Glutamatergic neuron (in vitro differentiated cells): ENCODE measurements at regions not wholly inside any gene's neighbourhood (a gene's known extent, or its start where the extent isn't known, plus 50 kb on each side); places are given as distances from the start of the nearest gene placed in this dataset.
A peak's percentile ranks its signal among the peaks of the same experiment; 100 is the strongest.

Experiments used
- DNase-seq: peaks from one replicate; pipeline ENCODE4 v3.0.0; 2022
- H3K27ac Mint-ChIP-seq: one replicate; pipeline ENCODE4 v1.8.0; 2020; ENCODE audit warnings: mild to moderate bottlenecking, mixed read lengths, inconsistent platforms; ENCODE audit not compliant: unreplicated experiment
- H3K27me3 Mint-ChIP-seq: one replicate; pipeline ENCODE4 v1.8.0; 2020; ENCODE audit warnings: mild to moderate bottlenecking, moderate library complexity, mixed read lengths, inconsistent platforms; ENCODE audit not compliant: unreplicated experiment
- H3K36me3 Mint-ChIP-seq: one replicate; pipeline ENCODE4 v1.8.0; 2020; ENCODE audit warnings: mild to moderate bottlenecking, mixed read lengths, inconsistent platforms; ENCODE audit not compliant: unreplicated experiment
- H3K4me1 Mint-ChIP-seq: one replicate; pipeline ENCODE4 v1.8.0; 2020; ENCODE audit warnings: mild to moderate bottlenecking, low read depth, mixed read lengths, inconsistent platforms; ENCODE audit not compliant: unreplicated experiment
- H3K4me3 Mint-ChIP-seq: one replicate; pipeline ENCODE4 v1.8.0; 2020; ENCODE audit warnings: mild to moderate bottlenecking, mixed read lengths, inconsistent platforms; ENCODE audit not compliant: unreplicated experiment
- H3K9me3 Mint-ChIP-seq: one replicate; pipeline ENCODE4 v1.8.0; 2020; ENCODE audit warnings: mild to moderate bottlenecking, moderate library complexity, mixed read lengths, inconsistent platforms; ENCODE audit not compliant: unreplicated experiment
- CTCF ChIP-seq: fragments of 200-600 bp; sonication (generic); IDR thresholded peaks from one replicate; pipeline ENCODE4 v1.5.0; 2021; ENCODE audit not compliant: partially characterized antibody, unreplicated experiment

- H3K4me1 Mint-ChIP-seq, result no peaks in the 10 kb centered on the region
- no peak overlapping the region for H3K4me3 Mint-ChIP-seq
- H3K36me3 Mint-ChIP-seq, result no peaks in the 10 kb centered on the region
- no peaks in the 10 kb centered on the region for H3K27me3 Mint-ChIP-seq
- no peak overlapping the region for H3K27ac Mint-ChIP-seq
- peaks cover 3% of the 10 kb centered on the region for H3K9me3 Mint-ChIP-seq
- DNase-seq, result no peak
- TF ChIP-seq CTCF, result no peak
Observed at GRCh38 chr4:154927126-154927680, 146.1 kb downstream of the RBM46 start.

- Mint-ChIP-seq H3K4me1 (no peaks in the 10 kb centered on the region), H3K27me3 (no peaks in the 10 kb centered on the region), H3K36me3 (no peaks in the 10 kb centered on the region), H3K4me3 (no peak overlapping the region), H3K9me3 (peaks cover 2% of the 10 kb centered on the region), H3K27ac (no peak overlapping the region)
- TF ChIP-seq CTCF, result no peak
- peak; percentile 35 for DNase-seq
Observed at GRCh38 chr4:154928640-154929257, 147.7 kb downstream of the RBM46 start.

- Mint-ChIP-seq H3K36me3 (no peaks in the 10 kb centered on the region), H3K27me3 (no peaks in the 10 kb centered on the region), H3K4me1 (no peaks in the 10 kb centered on the region), H3K4me3 (no peak overlapping the region), H3K27ac (no peak overlapping the region), H3K9me3 (peaks cover 2% of the 10 kb centered on the region)
- no peak for TF ChIP-seq CTCF
- no peak for DNase-seq
Observed at GRCh38 chr4:154936873-154937272, 155.8 kb downstream of the RBM46 start.

- Mint-ChIP-seq H3K36me3 (no peaks in the 10 kb centered on the region), H3K4me3 (no peak overlapping the region), H3K27ac (no peak overlapping the region), H3K9me3 (no peaks in the 10 kb centered on the region), H3K4me1 (no peaks in the 10 kb centered on the region), H3K27me3 (no peaks in the 10 kb centered on the region)
- TF ChIP-seq CTCF, result no peak
- no peak for DNase-seq
Observed at GRCh38 chr4:154939851-154940250, 158.8 kb downstream of the RBM46 start.

GRCh38 chr4:154942176-154942575, 161.1 kb downstream of the RBM46 start:
- no peak for DNase-seq
- H3K27me3 Mint-ChIP-seq, result no peaks in the 10 kb centered on the region
- no peaks in the 10 kb centered on the region for H3K4me1 Mint-ChIP-seq
- H3K36me3 Mint-ChIP-seq, result no peaks in the 10 kb centered on the region
- no peak overlapping the region for H3K4me3 Mint-ChIP-seq
- H3K27ac Mint-ChIP-seq, result no peak overlapping the region
- no peaks in the 10 kb centered on the region for H3K9me3 Mint-ChIP-seq
- no peak for TF ChIP-seq CTCF
